ENCODE measurements at regions not wholly inside any gene's neighbourhood (a gene's known extent, or its start where the extent isn't known, plus 50 kb on each side); places are given as distances from the start of the nearest gene placed in this dataset.

DNA sequence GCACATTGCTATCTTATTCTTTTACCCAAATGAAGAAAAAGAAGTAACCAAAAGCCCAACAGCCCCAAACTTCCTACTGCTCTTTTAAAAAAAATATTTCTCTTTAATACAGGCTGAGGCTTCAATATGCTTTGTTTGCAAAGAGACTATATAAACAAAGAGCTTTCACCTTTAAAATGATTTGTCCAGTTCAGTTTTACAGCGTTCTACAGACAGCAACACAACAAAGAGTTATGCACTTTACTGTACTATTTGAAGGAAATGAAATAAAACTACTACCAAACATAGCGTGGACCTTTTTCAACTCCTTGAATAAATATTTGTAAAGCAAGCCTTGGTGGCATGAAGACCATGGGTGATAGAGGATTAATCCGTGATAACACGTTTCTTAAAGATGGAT, 151.2 kb downstream of the FGF9 start:
- no peak for DNase-seq (ENCODE audit: low spot score)

DNA sequence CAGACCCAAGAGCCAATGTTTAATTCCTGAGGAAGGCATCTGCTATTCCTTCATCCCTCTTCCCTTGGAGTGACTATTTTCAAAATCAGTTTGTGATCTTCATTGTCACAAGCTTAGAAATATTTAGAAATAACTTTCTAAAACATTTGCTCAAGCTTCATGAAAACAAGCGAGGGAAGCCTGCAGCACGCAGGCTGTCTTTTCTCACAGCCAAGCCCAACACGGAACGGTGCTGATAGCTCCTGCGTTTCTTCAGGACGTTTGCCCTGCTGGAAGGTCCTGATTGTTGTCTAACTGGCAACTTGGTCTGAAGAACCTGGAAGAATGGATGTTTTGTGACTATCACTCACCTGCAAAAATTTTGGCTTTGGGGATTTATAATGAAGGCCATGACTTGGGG, 152.5 kb downstream of the FGF9 start:
- no peak for DNase-seq (ENCODE audit: low spot score)

GRCh38 chr13:21823949-21824348, 153.1 kb downstream of the FGF9 start:
- DNase-seq (ENCODE audit: low spot score) = no peak

GRCh38 chr13:21825186-21825585, 154.3 kb downstream of the FGF9 start:
- peak; percentile 52 for DNase-seq (ENCODE audit: low spot score)

- no peak for DNase-seq (ENCODE audit: low spot score)
Observed at GRCh38 chr13:21825801-21826200, 154.9 kb downstream of the FGF9 start.

- DNase-seq (ENCODE audit: low spot score) = no peak
Observed at GRCh38 chr13:21826214-21827015, 155.5 kb downstream of the FGF9 start.

GRCh38 chr13:21831654-21832324, 160.9 kb downstream of the FGF9 start:
- no peak for DNase-seq (ENCODE audit: low spot score)

- DNase-seq (ENCODE audit: low spot score) = no peak
Observed at GRCh38 chr13:21833921-21834320, 163.0 kb downstream of the FGF9 start.

- DNase-seq (ENCODE audit: low spot score) = no peak
Observed at GRCh38 chr13:21834521-21834920, 163.6 kb downstream of the FGF9 start.

DNA sequence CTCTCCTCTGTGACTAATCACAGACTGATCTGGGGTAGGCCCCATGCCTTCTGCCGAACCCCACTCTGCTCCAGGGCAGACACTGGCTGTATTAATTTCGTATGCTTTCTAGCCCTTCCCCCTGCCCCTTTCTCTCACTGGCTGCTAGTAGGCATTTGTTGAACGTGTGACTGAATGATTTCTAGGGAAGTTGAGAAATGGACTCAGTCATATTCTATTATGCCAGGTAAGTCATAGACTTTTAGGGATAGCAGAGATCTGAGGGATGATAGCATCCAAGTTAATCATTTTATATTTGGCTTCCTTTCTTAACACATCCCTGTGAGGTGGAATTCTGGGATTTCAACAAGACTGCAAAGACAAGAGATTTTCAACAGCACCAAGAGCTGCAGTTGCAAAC, 166.4 kb downstream of the FGF9 start:
- DNase-seq (ENCODE audit: low spot score) = no peak

- DNase-seq (ENCODE audit: low spot score) = peak; percentile 50
Observed at GRCh38 chr13:21837841-21838551, 167.1 kb downstream of the FGF9 start.

- DNase-seq (ENCODE audit: low spot score) = no peak
Observed at GRCh38 chr13:21846605-21847004, 175.7 kb downstream of the FGF9 start.

GRCh38 chr13:21849323-21849722, 178.4 kb downstream of the FGF9 start:
- DNase-seq (ENCODE audit: low spot score) = peak; percentile 58

DNA sequence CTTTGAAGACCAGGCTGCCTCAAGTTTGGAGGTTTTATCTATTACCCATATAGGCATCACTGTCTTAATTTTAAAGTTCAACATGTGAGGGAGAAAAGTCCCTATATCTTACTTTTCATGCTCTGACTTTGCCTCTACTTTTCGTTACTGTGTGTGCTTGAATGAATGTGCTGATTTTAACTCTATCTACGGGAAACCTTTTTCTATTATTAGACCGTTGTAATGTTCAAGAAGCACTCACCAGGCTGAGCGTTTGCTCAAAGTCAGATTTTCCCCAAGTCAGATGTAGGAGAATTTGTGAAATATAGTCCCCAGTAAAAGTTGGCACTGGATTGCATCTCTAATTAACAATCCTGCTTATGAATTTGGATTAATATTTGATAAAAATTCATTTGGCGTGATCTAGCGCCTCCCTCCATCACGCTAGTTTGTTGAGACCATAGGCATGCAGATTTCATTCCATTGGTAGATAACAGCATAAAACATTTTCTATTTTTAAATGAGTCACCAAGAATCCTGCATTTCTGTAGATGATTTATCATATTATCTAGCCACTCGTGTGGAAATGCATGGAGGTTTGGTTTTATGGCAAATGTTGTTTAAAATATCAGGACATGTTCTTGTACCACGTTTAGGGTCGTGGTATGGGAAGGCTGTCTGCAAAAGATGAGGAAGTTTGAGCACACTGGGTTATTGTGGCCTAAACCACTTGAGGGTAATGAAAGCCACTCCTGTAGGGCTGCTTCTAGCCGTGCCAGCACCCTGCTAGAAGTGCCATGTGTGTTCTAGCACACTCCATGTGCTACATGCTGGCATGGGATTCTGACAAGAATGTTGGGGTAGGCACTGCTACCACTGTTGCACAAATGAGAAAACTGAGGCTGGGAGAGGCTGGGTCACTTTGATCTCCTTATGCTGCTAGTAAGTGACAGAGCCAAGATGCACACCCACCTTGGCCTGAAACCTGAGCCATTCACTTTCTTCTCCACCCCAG, 179.4 kb downstream of the FGF9 start:
- no peak for DNase-seq (ENCODE audit: low spot score)

DNA sequence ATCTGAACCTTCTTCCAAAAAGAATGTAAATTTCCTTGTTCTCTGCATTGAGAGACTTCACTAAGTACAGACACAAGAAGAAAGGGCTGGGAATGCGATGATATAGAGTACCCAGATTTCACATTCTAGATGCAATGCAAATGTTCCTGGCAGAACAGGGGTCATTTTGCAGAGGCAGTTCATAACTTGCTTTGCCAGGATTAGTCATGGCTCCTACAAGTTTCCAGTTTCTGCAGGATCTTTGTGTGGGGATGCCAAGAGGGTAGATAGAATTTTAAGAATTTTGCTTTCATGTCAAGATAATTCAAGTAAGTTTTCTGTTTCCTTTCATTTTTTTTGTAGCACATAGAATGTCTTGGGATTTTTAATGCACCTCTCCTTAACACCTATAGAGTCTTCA, 181.2 kb downstream of the FGF9 start:
- DNase-seq (ENCODE audit: low spot score) = no peak

GRCh38 chr13:21853779-21854178, 182.9 kb downstream of the FGF9 start:
- no peak for DNase-seq (ENCODE audit: low spot score)

- DNase-seq (ENCODE audit: low spot score) = no peak
Observed at GRCh38 chr13:21868823-21869222, 197.9 kb downstream of the FGF9 start.

GRCh38 chr13:21871382-21871781, 200.5 kb downstream of the FGF9 start:
- peak; percentile 21 for DNase-seq (ENCODE audit: low spot score)

DNA sequence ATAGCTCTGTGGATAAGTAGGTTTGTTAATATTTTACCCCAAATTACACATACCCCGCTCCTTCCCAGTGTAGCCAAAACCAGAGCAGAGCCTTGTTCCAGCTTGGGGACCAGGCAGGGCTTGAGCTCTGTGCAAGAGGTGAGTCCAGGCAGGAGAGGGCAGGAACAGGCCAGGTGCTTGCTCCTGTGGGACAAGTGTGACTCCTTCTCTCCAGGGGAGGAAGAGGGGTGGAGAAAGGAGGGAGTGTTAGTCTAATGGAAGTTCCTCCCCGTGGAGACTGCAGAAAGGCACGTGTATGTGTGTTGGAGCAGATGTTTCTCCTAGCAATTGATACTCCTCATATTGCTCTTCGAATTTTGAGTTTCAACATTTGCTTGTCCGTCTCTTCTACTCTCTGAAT, 201.0 kb downstream of the FGF9 start:
- no peak for DNase-seq (ENCODE audit: low spot score)

GRCh38 chr13:21872795-21873194, 201.9 kb downstream of the FGF9 start:
- no peak for DNase-seq (ENCODE audit: low spot score)

- no peak for DNase-seq (ENCODE audit: low spot score)
Observed at GRCh38 chr13:21875116-21875515, 204.2 kb downstream of the FGF9 start.
